Astrocyte of the spinal cord (primary cell): ENCODE measurements at regions not wholly inside any gene's neighbourhood (a gene's known extent, or its start where the extent isn't known, plus 50 kb on each side); places are given as distances from the start of the nearest gene placed in this dataset.

ENCODE experiments used
- DNase-seq: peaks from one replicate; pipeline ENCODE4 v3.0.0; 2011; ENCODE audit warnings: low read depth, low spot score
- H3K4me3 ChIP-seq: 2 replicates; pipeline ENCODE4 v1.5.1; 2011; ENCODE audit warnings: low read depth, mild to moderate bottlenecking, low read length, moderate library complexity
- in situ Hi-C: cut with HindIII; loops from 2 replicates; pipeline ENCODE4 v1.10.0; 2017; ENCODE audit warnings: low sequenced_read_pairs
- TF ChIP-seq, protein P1 (sequence below): IDR thresholded peaks from 2 replicates; pipeline ENCODE4 v1.5.1; 2012; ENCODE audit warnings: low read depth, mild to moderate bottlenecking, low read length, inconsistent platforms

DNA sequence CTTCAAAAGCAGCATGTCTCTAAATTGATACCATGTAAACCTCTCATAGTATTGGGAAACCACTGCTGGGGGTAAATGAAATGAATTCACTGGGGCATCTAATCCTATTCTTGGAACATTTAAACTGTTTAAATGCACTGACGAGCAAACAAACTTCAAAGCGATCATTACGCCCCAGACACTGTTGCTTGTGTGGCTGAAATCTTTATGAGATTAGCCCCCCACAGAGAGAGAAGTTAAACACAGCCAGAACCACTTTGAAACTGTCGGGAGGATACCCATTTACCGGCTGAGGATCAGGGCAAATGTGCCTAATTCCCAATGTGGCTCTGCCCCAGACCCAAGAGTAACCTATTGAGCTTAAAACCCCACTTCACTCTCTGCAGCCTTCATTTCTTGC lies 308.4 kb upstream of the CDIN1 start:
- in situ Hi-C loops, result no loop called here
- TF ChIP-seq, protein P1, sequence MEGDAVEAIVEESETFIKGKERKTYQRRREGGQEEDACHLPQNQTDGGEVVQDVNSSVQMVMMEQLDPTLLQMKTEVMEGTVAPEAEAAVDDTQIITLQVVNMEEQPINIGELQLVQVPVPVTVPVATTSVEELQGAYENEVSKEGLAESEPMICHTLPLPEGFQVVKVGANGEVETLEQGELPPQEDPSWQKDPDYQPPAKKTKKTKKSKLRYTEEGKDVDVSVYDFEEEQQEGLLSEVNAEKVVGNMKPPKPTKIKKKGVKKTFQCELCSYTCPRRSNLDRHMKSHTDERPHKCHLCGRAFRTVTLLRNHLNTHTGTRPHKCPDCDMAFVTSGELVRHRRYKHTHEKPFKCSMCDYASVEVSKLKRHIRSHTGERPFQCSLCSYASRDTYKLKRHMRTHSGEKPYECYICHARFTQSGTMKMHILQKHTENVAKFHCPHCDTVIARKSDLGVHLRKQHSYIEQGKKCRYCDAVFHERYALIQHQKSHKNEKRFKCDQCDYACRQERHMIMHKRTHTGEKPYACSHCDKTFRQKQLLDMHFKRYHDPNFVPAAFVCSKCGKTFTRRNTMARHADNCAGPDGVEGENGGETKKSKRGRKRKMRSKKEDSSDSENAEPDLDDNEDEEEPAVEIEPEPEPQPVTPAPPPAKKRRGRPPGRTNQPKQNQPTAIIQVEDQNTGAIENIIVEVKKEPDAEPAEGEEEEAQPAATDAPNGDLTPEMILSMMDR, result no peak
- no peak overlapping the region for H3K4me3 ChIP-seq
- no peak for DNase-seq

- in situ Hi-C loops, result no loop called here
- DNase-seq, result no peak
- TF ChIP-seq, protein P1, result no peak
- no peak overlapping the region for H3K4me3 ChIP-seq
Measured at GRCh38 chr15:36275656-36276055, 303.8 kb upstream of the CDIN1 start.

DNA sequence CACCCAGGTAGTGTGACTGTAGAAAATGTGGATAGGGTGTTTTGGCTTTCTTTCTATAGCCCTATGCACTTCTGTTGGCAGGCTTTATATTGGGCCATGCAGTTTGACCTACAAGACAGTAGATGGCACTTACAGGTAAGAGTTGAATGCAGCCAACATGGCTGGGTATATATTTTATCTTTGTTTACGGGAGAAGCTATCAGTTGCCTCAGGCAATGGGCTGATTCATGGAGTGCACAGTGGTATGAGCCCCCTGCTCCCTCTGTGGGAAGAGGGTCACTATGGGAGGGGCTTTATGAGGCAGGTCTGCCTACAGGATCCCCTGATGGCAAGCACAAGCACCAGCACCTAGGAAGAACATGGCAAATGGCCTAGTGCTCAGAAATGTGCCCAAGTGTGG lies 301.2 kb upstream of the CDIN1 start:
- TF ChIP-seq, protein P1, result peak; percentile 22
- peak; percentile 20 for DNase-seq
- H3K4me3 ChIP-seq, result no peak overlapping the region
- in situ Hi-C loops, result no loop called here

GRCh38 chr15:36282821-36283220 lies 296.6 kb upstream of the CDIN1 start:
- H3K4me3 ChIP-seq, result no peak overlapping the region
- DNase-seq, result no peak
- TF ChIP-seq, protein P1, result no peak
- in situ Hi-C loops, result no loop called here

GRCh38 chr15:36284911-36285310 lies 294.5 kb upstream of the CDIN1 start:
- no peak for DNase-seq
- no peak overlapping the region for H3K4me3 ChIP-seq
- TF ChIP-seq, protein P1, result no peak
- in situ Hi-C loops, result no loop called here

- H3K4me3 ChIP-seq, result no peak overlapping the region
- no peak for DNase-seq
- TF ChIP-seq, protein P1, result no peak
- in situ Hi-C loops, result no loop called here
Measured at GRCh38 chr15:36291501-36291900, 287.9 kb upstream of the CDIN1 start.

DNA sequence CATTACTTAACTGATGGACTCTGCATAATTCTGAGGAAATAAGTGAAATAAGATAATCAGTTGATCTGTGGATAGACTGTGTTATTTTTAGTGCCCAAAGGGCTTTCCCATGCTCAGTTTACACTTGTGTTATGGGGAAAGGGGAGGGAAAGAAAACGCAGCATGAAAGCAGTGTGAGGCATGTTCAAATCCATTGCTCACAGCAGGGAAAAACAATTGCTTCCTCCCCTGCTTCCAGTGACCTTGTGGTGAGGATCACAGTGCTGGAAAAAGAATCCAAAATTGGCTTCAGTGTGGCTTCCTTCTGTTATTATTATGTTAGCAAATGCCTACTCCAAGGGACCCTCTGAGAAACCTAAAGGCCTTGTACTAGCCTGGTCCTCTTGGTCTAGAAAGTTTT lies 285.1 kb upstream of the CDIN1 start:
- TF ChIP-seq, protein P1, result no peak
- no peak overlapping the region for H3K4me3 ChIP-seq
- DNase-seq, result peak; percentile 70
- in situ Hi-C loops, result no loop called here
